CD4-positive, alpha-beta T cell treated with Interleukin-2 at 100 ng/mL for 4 hours (primary cell): ENCODE measurements at regions not wholly inside any gene's neighbourhood (a gene's known extent, or its start where the extent isn't known, plus 50 kb on each side); places are given as distances from the start of the nearest gene placed in this dataset.
"Not testable (repeated sequence)": the region's sequence is repeated elsewhere in the genome, so short reads cannot be mapped to it uniquely, and the experiment has no call there.

Experiments
- DNase-seq: peaks from one replicate; pipeline ENCODE4 v3.0.0-alpha.2; 2020; ENCODE audit warnings: low spot score

- no peak for DNase-seq
Measured at GRCh38 chr1:192862271-192862670, 53.4 kb downstream of the RGS2 start.

- DNase-seq: no peak
Measured at GRCh38 chr1:192866241-192866868, 57.5 kb downstream of the RGS2 start.

- no peak for DNase-seq
Measured at GRCh38 chr1:192867180-192867579, 58.3 kb downstream of the RGS2 start.

GRCh38 chr1:192869308-192869940 is 60.6 kb downstream of the RGS2 start:
- no peak for DNase-seq

GRCh38 chr1:192872010-192872409 is 63.2 kb downstream of the RGS2 start:
- no peak for DNase-seq

GRCh38 chr1:192873836-192874235 is 65.0 kb downstream of the RGS2 start:
- DNase-seq: no peak

DNA sequence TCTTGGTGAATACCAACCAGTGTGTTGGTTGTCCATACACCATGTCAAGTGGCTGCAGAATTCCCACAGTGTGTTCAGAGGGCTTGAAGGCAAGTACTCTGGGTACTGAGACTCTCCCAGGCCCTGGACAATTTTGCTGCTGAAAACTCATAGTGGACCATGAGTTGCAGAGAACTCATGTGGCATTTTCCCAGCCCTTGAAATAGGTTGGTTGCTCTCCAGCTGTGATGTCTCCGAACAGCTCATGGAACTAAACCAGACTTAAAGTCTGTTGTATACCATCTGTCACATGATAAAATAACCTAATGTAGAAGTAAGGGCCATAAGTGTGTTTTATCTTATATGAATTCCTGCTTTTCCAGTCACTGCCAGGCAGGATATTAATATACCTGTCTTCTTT is 67.8 kb downstream of the RGS2 start:
- no peak for DNase-seq

DNA sequence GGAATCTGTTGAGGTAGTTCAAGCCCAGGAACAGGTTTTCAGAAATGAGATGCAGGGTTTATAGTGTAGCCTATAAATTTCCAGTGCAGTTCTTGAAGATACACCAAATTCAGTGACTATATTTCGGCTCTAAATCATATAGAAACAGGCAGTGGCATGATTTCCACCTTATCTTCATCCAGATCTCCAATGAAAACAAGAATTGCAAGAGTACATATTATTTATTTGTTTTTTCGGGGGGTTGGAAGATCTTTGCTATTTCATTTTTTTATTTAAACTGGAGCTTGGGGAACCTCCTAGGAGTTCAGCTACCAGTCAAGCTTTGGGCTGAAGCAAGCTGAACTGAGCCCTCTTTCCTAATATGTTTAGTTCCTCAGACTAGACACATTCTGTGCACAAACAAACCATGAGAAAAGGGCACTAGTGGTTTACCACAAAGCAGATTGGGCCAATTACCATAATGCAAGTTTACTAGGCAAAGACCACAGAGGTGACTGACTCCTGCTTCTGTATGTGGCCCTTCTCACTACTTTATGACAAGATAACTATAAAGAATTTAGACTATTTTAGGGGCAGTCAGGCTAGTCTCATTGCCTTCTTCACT is 68.5 kb downstream of the RGS2 start:
- DNase-seq: no peak

DNA sequence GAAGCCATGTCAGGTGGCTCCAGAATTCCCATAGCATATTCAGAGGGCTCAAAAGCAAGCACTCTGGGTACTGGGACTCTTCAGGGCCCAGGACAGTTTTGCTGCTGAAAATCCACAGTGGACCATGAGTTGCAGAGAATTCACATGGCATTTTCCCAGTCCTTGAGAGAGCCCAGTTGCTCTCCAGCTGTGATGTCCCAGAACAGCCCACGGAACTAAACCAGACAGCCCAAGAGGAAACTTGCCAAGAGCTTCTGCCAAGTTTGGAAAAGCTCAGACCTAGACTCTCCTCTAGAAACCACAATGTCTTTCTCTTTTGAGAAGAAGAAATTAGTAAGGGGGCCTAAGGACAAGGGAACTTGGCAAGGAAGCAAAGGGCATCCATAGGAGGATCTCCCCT is 69.4 kb downstream of the RGS2 start:
- no peak for DNase-seq

- no peak for DNase-seq
Measured at GRCh38 chr1:192879406-192879805, 70.6 kb downstream of the RGS2 start.

DNA sequence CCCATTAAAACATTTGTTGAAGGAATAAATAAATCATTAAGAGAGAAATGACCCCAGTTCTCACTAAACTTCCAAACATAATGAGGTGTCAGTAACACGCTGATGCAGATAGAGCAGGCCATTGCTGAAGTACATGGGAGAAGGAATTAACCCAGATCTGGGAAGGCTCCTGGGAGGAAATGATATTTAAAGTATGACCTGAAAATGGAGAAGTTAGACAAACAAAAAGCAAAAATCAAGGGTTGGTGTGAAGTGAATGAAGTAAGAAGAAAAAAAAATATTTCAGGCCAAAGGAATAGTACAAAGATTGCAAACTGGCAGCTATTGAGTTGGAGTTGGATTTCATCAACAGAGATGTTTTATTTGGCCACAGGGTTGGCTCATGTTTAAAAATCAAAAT is 71.4 kb downstream of the RGS2 start:
- no peak for DNase-seq

DNA sequence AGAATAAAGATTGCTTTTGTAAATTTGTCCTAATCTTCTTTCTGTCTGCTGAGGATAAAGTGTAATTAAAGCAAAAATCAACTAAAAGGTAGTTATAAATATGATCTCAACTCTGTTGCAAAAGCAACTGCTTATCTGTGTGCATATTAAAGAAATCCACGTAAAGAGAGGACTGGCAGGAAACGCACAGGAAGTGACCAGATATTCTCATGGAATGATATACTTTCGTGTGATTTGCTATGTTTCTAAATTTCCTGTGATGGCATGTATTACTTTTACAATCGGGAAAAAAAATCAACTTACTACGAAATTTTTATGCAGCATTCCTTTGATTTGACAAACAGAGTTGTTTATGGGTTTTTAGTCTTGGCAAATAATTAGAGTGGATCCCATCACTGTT is 75.4 kb downstream of the RGS2 start:
- no peak for DNase-seq

DNA sequence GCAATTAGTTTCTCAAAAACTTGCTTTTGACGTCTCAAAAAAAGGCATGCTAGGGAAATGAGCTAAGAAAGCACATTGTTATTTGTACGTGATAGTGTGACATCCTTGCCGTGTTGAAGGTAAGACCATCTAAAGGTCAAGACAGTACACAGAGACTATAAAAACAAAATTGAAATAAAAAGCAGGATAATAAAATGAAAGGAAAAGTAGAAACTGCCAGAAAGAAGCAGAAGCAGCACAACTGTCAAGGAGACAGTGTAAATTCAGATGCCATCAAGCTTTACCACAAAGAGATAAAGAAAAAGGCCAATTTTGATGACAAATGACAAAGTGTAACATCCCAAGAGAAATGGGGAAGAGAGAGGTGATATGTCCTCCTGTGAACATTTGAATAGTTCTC is 76.5 kb downstream of the RGS2 start:
- not testable (repeated sequence) for DNase-seq

DNA sequence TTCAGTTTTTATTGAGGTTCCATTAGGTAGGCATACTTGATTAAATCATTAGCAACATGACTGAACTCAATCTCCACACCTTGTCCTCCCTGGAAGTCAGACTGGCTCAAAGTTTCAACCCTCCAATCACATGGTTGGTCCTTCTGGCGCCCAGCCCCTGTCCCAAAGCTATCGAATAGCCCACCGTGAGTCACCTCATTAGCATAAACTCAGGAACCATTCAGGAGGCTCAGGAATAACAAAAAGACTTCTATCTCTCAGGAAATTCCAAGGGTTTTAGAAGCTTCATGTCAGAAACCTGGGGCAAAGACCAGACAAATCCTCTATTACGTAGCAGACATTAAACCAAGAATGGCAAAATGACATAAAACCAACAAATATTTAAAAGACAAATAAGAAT is 78.6 kb downstream of the RGS2 start:
- no peak for DNase-seq

GRCh38 chr1:192888574-192888973 is 79.7 kb downstream of the RGS2 start:
- DNase-seq: no peak

GRCh38 chr1:192889082-192889481 is 80.2 kb downstream of the RGS2 start:
- DNase-seq: no peak

DNA sequence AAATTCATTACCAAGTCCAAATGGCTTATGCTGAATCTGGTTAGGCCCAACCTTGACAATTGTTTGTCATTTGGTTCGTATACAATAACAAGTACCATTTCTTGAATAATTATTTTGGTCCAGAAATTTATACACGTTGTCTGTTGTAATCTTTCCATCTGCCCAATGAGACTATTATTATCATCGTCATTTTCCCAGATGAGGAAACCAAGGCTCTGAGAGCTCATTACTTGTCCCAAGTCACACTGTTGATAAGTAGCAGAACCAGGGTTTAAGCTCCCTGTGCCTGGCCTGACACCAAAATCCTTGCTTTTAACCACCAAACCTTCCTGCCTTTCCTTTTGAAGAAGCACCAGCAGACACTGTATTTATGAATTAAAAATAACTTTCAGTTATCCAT is 81.3 kb downstream of the RGS2 start:
- DNase-seq: no peak

GRCh38 chr1:192892934-192893333 is 84.1 kb downstream of the RGS2 start:
- DNase-seq: no peak

DNA sequence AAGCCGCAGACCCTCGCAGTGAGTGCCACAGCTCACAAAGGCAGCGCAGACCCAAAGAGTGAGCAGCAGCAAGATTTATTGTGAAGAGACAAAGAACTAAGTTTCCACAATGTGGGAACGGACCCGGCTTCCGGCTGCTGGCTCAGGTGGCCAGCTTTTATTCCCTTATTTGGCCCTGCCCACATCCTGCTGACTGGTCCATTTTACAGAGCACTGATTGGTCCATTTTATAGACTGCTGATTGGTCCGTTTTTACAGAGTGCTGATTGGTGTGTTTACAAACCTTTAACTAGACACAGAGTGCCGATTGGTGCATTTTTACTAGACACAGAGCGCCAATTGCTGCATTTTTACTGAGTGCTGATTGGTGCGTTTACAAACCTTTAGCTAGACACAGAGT is 86.6 kb downstream of the RGS2 start:
- not testable (repeated sequence) for DNase-seq

DNA sequence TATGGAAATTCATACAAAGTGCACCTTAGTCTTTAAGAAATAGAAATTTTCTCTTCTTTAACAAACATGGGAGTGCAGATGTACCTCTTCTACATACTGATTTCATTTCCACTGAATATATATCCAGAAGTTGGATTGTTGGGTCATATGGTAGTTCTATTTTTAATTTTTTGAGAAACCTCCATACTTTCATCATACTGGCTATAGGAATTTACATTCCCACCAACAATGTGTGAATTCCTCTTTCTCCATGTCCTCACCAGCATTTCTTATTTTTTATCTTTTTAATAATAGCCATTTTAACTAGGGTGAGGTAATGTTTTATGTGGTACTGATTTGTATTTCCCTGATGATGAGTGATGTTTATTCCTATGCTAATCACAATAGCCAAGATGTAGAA is 87.5 kb downstream of the RGS2 start:
- DNase-seq: no peak

DNA sequence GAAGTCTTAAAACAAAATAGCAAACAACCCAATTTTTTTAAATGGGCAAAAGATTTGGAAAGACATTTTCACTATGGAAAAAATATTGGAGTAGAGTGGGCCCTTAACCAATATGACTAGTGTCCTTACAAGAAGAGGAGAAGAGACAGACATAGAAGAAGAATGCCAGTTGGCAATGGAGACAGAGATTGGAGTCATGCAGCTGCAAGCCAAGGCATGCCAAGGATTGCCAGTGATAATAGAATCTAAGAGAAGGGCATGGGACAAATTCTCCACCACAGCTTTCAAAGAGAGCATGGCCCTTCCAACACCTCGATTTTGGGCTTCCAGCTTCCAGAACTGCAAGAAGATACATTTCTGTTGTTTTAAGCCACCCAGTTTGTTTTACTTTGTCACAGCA is 92.7 kb downstream of the RGS2 start:
- no peak for DNase-seq

DNA sequence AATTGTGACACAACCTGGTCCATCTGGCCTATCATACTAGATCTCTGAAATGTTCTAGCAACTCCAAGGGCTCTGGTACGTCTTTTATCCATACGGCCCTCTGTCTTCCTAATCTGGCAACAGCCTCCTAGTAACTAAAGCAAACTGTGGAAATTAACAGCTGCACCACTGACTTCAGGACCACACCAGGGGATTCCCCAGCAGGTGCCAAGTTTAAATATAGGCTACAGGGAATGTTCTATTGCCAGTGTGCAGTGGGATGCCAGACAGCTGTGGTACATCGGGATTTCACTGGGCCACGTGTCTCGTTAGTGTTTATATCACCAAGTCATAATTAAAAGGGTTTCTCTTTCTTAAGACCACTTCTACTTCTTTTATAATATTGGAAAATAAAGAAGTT is 94.3 kb downstream of the RGS2 start:
- no peak for DNase-seq

DNA sequence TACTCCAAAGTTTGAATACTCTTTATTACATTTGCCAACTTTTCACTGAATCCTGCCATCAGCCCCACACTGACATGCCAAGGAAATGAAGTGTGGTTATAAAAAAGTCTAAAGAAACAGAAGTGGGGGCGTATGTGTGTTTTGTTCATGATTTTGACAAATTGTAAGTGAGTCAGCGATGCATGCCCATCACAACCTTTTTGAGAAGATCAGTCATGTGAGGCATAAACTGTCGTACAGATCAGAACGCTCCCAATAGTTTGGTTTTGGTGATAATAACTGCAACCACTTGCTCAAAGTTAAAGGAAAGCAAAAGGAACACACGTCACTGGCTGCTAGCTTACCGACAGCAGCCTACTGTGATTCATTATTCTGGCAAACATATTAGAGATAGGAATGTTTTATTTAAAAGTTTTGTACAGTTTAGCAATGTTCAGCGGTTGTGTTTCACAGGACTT is 95.6 kb downstream of the RGS2 start:
- DNase-seq: no peak

GRCh38 chr1:192905049-192905448 is 96.2 kb downstream of the RGS2 start:
- no peak for DNase-seq
